Colonic mucosa (tissue), 4 donors: ENCODE measurements at regions not wholly inside any gene's neighbourhood (a gene's known extent, or its start where the extent isn't known, plus 50 kb on each side); places are given as distances from the start of the nearest gene placed in this dataset.

ENCODE experiments used
- DNase-seq: peaks from one replicate; pipeline ENCODE4 v3.0.0-alpha.2; 2020
- H3K27ac ChIP-seq: fragments of 200-600 bp; one replicate; pipeline ENCODE4 v1.8.0; 2021
- H3K27me3 ChIP-seq: fragments of 200-600 bp; one replicate; pipeline ENCODE4 v1.8.0; 2021
- H3K36me3 ChIP-seq: fragments of 200-600 bp; one replicate; pipeline ENCODE4 v1.8.0; 2021
- H3K4me1 ChIP-seq: fragments of 200-600 bp; one replicate; pipeline ENCODE4 v1.8.0; 2021; ENCODE audit warnings: mild to moderate bottlenecking
- H3K4me3 ChIP-seq: fragments of 200-600 bp; one replicate; pipeline ENCODE4 v1.8.0; 2021
- H3K9ac ChIP-seq, 2 donors: one replicate each; pipeline ENCODE4 v1.7.0; 2013; ENCODE audit warnings: control low read depth in 2 of 2, low read depth in 2 of 2, low read length in 2 of 2
- H3K9me3 ChIP-seq: fragments of 200-600 bp; one replicate; pipeline ENCODE4 v1.8.0; 2021
- intact Hi-C: fragments of 100-400 bp; cut with DNase I; formaldehyde crosslinking; loops from one replicate; pipeline ENCODE4 v1.14.1; 2022
- TF ChIP-seq, protein P1 (sequence below): fragments of 200-600 bp; IDR thresholded peaks from one replicate; pipeline ENCODE4 v1.8.0; 2022; ENCODE audit warnings: antibody characterized with exemption, mild to moderate bottlenecking
- donor health status: healthy.
- donor health status: DM: no; HTN: no; CAD: no.
- donor health status: DM: no; HTN: no; CAD: no.

DNA sequence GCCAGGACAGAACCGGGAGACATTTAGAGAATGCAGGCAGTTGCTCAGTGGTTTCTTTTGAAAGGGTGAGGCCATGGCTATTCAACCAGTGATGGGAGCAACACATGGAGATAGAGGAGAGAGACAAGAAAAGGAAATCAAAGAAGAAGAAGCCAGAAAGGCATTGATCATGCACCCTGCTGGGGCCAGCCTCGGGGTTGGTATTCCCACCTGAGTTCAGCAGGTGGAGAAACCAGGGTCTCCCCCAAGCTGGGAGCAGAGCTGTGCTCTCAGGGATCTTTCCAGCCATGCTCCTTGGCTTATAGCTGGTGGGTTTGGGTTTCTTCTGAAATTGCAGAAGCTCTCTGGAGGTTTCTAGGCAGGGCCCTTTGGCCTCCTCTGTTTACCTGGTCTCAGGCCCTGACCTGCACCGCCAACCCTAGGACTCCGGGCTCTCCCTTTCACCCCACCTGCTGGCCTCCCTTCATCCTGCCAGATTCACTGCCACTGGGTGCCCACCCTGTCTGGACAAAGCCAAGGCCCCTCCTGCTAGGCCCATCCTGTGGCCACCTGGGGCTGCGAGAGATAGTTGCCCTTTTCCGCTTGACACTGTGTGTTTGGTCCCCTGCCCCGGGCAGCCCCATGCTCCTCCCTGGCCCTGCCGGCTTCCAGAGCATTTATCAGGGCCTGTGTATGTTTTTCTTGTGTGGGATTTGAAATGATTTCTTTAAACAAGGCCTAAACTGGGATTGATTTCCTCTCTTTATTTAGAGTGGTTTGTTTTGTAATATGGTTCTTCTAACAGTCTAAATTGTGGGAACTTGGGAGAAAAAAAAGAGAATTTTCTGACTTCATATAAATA lies 126.7 kb downstream of the DDX1 start:
- no peak overlapping the region for H3K27ac ChIP-seq
- H3K36me3 ChIP-seq = no peaks in the 10 kb centered on the region
- H3K27me3 ChIP-seq = no peaks in the 10 kb centered on the region
- TF ChIP-seq, protein P1, sequence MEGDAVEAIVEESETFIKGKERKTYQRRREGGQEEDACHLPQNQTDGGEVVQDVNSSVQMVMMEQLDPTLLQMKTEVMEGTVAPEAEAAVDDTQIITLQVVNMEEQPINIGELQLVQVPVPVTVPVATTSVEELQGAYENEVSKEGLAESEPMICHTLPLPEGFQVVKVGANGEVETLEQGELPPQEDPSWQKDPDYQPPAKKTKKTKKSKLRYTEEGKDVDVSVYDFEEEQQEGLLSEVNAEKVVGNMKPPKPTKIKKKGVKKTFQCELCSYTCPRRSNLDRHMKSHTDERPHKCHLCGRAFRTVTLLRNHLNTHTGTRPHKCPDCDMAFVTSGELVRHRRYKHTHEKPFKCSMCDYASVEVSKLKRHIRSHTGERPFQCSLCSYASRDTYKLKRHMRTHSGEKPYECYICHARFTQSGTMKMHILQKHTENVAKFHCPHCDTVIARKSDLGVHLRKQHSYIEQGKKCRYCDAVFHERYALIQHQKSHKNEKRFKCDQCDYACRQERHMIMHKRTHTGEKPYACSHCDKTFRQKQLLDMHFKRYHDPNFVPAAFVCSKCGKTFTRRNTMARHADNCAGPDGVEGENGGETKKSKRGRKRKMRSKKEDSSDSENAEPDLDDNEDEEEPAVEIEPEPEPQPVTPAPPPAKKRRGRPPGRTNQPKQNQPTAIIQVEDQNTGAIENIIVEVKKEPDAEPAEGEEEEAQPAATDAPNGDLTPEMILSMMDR = no peak
- no peaks in the 10 kb centered on the region for H3K4me1 ChIP-seq
- no peaks in the 10 kb centered on the region for H3K9me3 ChIP-seq
- no peak for DNase-seq
- intact Hi-C loops = no loop called here
- no peak overlapping the region for H3K9ac ChIP-seq
- H3K4me3 ChIP-seq = no peak overlapping the region

DNA sequence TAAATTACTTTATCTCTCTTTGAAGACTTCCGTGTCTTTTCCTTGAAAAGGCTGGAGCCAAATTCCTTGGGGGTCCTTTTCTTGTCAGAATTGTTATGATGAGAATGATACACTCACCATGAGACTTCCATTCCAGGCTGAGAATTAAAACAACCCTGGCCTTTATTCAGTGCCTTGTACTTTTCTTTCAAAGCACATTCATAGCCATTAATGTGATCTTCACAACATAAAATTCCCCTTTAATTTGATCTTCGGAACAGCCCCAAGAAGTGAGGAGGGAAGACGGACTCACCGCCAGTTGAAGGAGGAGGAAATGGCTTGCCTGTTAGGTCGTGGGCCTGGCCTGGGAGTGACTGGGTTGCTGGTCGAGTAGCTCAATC lies 127.3 kb downstream of the DDX1 start:
- TF ChIP-seq, protein P1 = no peak
- Histone ChIP-seq H3K36me3 (no peaks in the 10 kb centered on the region), H3K4me3 (no peak overlapping the region), H3K9ac (no peak overlapping the region), H3K9me3 (no peaks in the 10 kb centered on the region), H3K27me3 (no peaks in the 10 kb centered on the region), H3K27ac (no peak overlapping the region), H3K4me1 (no peaks in the 10 kb centered on the region)
- DNase-seq = no peak
- intact Hi-C loops = no loop called here

DNA sequence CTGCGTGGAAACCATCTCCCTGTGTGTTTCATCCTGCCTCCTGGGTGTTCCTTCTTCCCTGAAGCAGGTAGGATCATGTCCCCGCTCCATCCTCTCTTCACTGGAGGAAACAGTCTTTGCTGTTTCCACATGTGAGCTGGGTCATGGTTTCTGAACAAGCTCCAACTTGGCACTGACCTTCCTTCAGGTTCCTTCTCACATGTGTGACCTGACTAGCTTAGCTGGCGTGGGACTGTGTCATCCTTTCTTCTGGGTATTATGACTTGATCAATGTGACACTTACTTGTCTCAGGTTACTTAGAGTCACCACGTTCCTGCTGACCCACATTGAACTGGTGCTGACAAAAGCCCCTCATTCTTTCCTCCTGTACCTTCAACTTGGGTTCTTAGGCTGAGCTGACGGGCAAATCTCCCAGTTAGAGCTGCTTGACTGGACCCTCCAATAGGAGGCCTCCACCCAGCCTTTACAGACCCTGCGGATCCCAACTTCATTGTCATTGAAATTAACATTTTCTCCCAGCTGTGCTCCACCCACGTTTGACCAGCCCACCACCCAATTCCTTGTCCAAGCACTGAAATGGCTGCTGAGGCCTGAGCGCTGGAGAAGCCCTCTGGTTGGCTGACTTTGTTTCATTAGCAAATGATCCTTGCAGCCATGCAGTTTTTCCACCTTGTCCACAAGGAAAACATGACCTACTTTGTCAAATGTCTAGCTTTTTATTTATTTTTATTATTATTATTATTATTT lies 128.1 kb downstream of the DDX1 start:
- H3K4me3 ChIP-seq = no peak overlapping the region
- TF ChIP-seq, protein P1 = no peak
- no peak for DNase-seq

DNA sequence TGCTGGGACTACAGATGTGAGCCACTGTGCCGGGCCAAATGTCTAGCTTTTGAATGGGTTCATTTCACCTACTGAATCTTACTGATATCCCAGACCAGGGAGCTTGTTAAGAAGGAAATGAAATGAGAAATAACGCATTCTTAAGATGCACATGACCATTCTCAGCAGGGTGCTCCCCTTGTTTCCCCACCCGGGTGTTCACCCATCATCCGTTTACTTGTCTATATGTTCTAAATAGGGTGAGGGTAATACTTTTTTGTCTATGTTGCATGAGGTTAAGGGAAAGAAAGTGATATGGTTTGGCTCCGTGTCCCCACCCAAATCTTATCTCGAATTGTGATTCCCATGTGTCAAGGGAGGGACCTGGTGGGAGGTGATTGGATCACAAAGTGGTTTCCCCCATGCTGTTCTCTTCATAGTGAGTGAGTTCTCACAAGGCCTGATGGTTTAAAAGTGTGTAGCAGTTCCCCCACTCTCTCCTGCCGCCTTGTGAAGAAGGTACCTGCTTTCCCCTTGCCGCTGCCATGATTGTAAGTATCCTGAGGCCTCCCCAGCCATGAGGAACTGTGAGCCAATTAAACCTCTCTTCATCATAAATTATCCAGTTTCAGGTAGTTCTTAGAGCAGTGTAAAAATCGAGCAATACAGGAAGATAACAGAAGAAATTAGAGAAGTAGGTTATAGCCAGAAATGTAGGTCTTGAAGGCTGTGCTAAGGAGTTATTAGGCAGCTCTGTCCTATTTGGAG lies 129.1 kb downstream of the DDX1 start:
- no peaks in the 10 kb centered on the region for H3K27me3 ChIP-seq
- intact Hi-C loops = no loop called here
- no peak overlapping the region for H3K4me3 ChIP-seq
- no peaks in the 10 kb centered on the region for H3K4me1 ChIP-seq
- no peak overlapping the region for H3K27ac ChIP-seq
- H3K9ac ChIP-seq = no peak overlapping the region
- H3K36me3 ChIP-seq = no peaks in the 10 kb centered on the region
- no peak for DNase-seq
- TF ChIP-seq, protein P1 = no peak
- no peaks in the 10 kb centered on the region for H3K9me3 ChIP-seq

More for the DNA sequence above, 128.1 kb downstream of the DDX1 start:
- Histone ChIP-seq H3K27me3 (no peaks in the 10 kb centered on the region), H3K9ac (no peak overlapping the region), H3K36me3 (no peaks in the 10 kb centered on the region), H3K27ac (no peak overlapping the region), H3K4me1 (no peaks in the 10 kb centered on the region), H3K9me3 (no peaks in the 10 kb centered on the region)
- intact Hi-C loops = no loop called here

DNA sequence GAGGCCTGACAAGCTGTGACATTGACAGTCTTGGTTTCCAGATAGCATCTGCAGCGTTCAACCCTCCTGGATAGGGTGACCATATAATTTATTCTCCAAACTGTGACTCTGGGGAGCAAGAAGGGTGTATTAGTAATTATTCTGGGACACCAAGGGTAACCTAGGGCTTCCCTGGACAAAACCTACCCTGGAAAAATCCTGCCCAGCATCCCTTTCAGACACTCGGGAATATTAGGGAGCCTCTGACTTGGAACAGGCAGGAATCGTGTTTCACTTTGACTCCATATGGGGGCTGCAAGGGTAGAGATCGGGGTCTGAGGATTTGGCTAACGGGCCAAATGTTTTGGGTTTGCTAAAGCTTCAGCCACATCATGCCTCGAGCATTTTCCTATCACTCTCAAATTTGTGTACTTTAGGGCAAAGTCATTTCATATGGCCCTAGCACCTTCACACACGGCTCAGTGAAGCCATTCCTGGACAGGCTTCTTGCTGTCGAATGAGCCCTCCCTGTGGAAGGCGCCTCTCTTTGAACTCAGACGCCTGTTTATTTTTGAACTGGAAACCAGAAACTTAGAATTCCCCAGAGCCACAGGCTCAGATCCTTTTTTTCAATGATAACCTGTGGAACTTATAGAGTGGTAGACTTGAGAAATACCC lies 129.9 kb downstream of the DDX1 start:
- no peak overlapping the region for H3K4me3 ChIP-seq
- DNase-seq = no peak
- no peak overlapping the region for H3K9ac ChIP-seq
- H3K4me1 ChIP-seq = no peaks in the 10 kb centered on the region
- TF ChIP-seq, protein P1 = no peak
- no peaks in the 10 kb centered on the region for H3K9me3 ChIP-seq
- H3K27ac ChIP-seq = no peak overlapping the region
- no peaks in the 10 kb centered on the region for H3K36me3 ChIP-seq
- H3K27me3 ChIP-seq = no peaks in the 10 kb centered on the region
- intact Hi-C loops = no loop called here
